HG02885 (cell line): ENCODE measurements at regions not wholly inside any gene's neighbourhood (a gene's known extent, or its start where the extent isn't known, plus 50 kb on each side); places are given as distances from the start of the nearest gene placed in this dataset.

Source experiments
- ATAC-seq: cut with Tn5 transposase; IDR thresholded peaks from one replicate; pipeline ENCODE4 v1.9.1; 2021; ENCODE audit warnings: mild to moderate bottlenecking; ENCODE audit not compliant: unreplicated experiment, poor library complexity

DNA sequence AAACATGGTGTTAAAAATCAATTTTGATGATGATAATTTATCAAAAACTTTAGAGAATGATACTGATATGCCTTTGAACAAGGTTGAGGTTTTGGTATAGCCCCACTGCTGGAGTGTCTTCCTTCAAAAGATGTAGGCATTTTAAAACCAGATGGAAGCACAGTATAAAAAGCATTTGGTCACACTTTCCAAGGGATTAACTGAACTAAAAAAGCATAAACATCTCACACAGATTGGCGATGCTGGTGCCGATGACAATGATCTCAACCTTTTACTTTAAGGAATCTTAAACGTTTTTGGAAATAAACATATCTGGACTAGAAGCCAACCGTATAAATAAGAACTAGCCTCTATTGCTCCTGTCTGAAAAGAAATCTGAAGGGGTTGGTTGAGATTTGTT is 488.4 kb downstream of the ENC1 start:
- ATAC-seq: no peak

DNA sequence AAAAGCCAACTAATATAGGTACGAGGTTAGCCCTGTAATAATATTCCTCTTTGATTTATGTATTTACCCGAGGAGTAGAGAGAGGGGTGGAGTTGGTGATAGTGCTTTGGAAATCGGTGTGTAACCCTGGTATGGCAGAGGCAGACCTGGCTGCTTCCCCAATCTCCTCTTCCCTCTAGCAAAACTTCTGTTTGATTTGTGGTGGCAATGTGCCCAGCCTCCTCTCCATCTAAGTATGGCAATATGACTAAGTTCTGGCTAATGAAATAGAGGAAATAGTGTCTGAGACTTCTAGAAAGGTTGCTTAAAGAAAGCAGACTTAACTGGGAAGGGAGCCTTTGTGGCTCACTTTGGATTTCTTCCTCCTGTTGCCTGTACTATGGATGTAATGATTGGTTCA is 491.1 kb downstream of the ENC1 start:
- ATAC-seq: no peak

GRCh38 chr5:74148321-74148720 is 492.2 kb downstream of the ENC1 start:
- ATAC-seq: no peak

GRCh38 chr5:74146796-74147195 is 493.7 kb downstream of the ENC1 start:
- ATAC-seq: no peak

DNA sequence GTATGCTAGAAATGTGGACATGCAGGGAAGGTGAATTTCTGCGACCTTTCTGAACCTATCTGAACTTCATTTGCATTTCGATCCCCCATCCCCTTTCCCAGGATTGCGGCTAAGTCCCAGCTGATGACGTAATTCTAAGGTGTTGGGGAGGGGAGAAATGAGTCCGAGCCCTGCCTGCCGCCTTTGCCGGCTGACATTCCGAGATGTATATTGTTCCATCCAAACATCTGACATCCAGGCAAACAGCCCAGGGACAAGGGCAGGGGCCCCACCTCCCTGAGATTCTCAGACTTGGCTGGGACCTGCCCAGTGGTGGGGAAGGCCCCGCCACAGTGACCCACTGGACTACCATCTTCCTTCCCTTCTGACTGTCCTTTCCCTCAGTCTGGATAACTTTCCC is 494.6 kb downstream of the ENC1 start:
- ATAC-seq: no peak

- ATAC-seq: no peak
These were observed 496.7 kb downstream of the ENC1 start for GRCh38 chr5:74143721-74144330.

GRCh38 chr5:74143151-74143550 is 497.4 kb downstream of the ENC1 start:
- no peak for ATAC-seq

- ATAC-seq: no peak
These were observed 499.5 kb downstream of the ENC1 start for GRCh38 chr5:74141053-74141452.

- ATAC-seq: no peak
These were observed 500.1 kb downstream of the ENC1 start for GRCh38 chr5:74140409-74140808.

GRCh38 chr5:74139589-74139988 is 500.9 kb downstream of the ENC1 start:
- no peak for ATAC-seq

- no peak for ATAC-seq
These were observed 501.8 kb downstream of the ENC1 start for GRCh38 chr5:74138721-74139120.

- no peak for ATAC-seq
These were observed 504.2 kb downstream of the ENC1 start for GRCh38 chr5:74136276-74136825.

GRCh38 chr5:74135033-74135432 is 505.5 kb downstream of the ENC1 start:
- ATAC-seq: no peak

GRCh38 chr5:74132485-74132884 is 506.5 kb downstream of the ARHGEF28 start:
- no peak for ATAC-seq

- ATAC-seq: no peak
These were observed 505.3 kb downstream of the ARHGEF28 start for GRCh38 chr5:74131250-74131649.

- no peak for ATAC-seq
These were observed 504.3 kb downstream of the ARHGEF28 start for GRCh38 chr5:74130155-74130897.

- no peak for ATAC-seq
These were observed 501.7 kb downstream of the ARHGEF28 start for GRCh38 chr5:74127381-74128320.

DNA sequence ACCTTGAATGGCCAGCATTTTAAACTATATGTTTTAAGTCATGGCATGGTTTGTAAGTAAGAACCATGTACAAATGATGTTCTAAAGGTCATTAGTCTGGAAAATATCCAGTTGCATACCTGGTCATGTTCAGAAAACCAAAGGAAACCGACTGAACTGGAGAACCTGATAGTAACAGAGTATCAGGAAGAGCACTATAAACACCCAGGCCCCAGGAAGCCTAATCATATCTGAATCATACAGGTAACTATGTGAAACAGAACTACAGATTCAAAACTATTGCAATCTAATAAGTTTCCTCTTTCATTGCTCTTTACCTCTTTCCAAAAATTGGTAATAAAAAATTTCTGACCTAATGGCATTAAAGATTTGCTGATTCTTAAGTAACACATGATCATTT is 500.3 kb downstream of the ARHGEF28 start:
- ATAC-seq: no peak

DNA sequence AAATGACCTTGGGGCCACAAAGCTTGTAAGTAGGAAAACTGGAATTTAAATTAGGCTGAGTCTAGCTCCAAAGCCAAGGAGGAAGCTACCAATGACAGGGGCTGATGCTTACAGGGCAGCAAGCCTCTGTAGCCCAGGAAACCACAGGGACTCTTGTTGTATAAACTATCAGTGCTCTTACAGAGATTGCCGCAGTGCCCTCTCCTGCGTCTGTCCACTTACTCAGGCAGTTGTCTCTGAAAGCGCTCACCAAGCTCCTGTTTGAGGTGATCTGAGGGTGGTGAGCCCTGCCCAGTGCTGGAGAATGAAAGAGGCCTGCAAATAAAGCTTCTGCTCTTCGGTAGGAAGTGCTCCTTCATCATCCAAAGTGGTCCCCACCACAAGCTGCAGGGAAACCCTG is 498.8 kb downstream of the ARHGEF28 start:
- ATAC-seq: no peak

- ATAC-seq: no peak
These were observed 497.9 kb downstream of the ARHGEF28 start for GRCh38 chr5:74123929-74124328.
